ENCODE measurements at regions not wholly inside any gene's neighbourhood (a gene's known extent, or its start where the extent isn't known, plus 50 kb on each side); places are given as distances from the start of the nearest gene placed in this dataset.
A peak's percentile ranks its signal among the peaks of the same experiment; 100 is the strongest.

DNA sequence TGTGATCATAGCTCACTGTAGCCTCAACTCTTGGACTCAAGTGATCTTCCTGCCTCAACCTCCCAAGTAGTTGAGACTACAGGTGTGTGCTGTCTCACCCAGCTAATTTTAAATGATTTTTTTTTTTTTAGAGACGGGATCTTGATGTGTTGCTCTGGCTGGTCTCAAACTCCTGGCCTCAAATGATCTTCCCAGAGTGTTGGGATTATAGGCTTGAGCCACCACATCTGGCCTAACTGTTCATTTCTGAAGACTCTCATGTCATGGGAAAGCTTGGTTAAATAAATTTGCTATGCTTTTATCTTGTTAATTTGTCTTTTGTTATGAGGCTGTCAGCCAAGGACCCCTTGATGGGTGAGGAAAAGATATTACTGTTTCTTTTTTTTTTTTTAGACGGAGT is 134.0 kb downstream of the MIS18A start:
- Histone ChIP-seq H3K27ac (replicated peaks in 1 of 4) (no peak overlapping the region), H3K4me3 (no peak overlapping the region), H3K9me3 (peaks cover 0 to 10% (median 6%) of the 10 kb centered on the region in 4 donors), H3K36me3 (no peaks in the 10 kb centered on the region), H3K4me1 (peaks cover 0 to 6% (median 0%) of the 10 kb centered on the region in 4 donors), H3K27me3 (no peaks in the 10 kb centered on the region)
- DNase-seq (ENCODE audit: extremely low spot score), result peak; percentile 7
- intact Hi-C loops (cut with DNase I), result no loop called here
- WGBS, result 73% methylated on average over 2 of the region's 2 CpGs
- TF ChIP-seq POLR2AphosphoS5 (IDR thresholded peaks at IDR 0.05) (no peak), POLR2A (IDR thresholded peaks at IDR 0.05; ENCODE audit: low read depth) (no peak), EP300 (IDR thresholded peaks at IDR 0.05) (no peak)
- TF ChIP-seq, protein P1, sequence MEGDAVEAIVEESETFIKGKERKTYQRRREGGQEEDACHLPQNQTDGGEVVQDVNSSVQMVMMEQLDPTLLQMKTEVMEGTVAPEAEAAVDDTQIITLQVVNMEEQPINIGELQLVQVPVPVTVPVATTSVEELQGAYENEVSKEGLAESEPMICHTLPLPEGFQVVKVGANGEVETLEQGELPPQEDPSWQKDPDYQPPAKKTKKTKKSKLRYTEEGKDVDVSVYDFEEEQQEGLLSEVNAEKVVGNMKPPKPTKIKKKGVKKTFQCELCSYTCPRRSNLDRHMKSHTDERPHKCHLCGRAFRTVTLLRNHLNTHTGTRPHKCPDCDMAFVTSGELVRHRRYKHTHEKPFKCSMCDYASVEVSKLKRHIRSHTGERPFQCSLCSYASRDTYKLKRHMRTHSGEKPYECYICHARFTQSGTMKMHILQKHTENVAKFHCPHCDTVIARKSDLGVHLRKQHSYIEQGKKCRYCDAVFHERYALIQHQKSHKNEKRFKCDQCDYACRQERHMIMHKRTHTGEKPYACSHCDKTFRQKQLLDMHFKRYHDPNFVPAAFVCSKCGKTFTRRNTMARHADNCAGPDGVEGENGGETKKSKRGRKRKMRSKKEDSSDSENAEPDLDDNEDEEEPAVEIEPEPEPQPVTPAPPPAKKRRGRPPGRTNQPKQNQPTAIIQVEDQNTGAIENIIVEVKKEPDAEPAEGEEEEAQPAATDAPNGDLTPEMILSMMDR (IDR thresholded peaks at IDR 0.05), result no peak

DNA sequence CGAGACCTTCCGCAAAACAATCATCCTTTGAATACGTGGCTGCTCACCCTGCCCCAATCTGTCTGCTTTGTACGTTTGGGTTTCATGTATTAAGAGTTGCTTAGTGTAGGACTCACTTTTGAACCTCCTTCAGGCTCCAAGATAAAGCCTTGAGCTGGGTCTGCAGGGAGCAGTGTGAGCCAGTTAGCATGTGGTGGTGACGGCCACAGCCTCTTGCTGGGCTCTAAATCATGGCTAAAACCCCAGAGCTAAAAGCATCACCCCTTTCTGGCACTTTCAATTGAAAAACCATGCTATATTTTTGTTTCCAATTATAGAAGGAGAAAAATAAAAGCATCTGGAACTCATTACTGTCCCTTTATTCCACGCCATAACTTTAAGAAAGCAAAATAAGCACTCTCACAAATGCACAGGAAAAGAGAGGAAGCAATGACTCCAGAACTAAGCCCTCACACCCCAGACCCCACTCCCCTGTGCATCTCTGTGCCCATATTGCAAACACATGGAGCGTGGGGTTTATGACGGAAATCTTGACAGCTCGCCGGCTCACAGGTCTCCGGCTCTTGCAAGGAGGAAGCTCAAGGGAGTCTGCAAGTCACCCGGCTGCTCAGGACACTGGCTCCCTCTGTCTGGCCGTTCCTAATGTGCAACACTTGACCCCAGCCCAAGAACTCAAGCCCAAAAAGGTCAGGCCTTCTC is 135.5 kb downstream of the MIS18A start:
- H3K36me3 ChIP-seq, result no peaks in the 10 kb centered on the region
- intact Hi-C loops (cut with DNase I), result no loop called here
- peaks cover 0 to 10% (median 6%) of the 10 kb centered on the region in 4 donors for H3K9me3 ChIP-seq
- H3K27me3 ChIP-seq, result no peaks in the 10 kb centered on the region
- H3K4me3 ChIP-seq, result no peak overlapping the region
- WGBS, result 55% methylated on average over 13 of the region's 13 CpGs
- peaks cover 0 to 6% (median 0%) of the 10 kb centered on the region in 4 donors for H3K4me1 ChIP-seq
- TF ChIP-seq POLR2AphosphoS5 (IDR thresholded peaks at IDR 0.05) (no peak), POLR2A (IDR thresholded peaks at IDR 0.05; ENCODE audit: low read depth) (no peak), EP300 (IDR thresholded peaks at IDR 0.05) (no peak)
- TF ChIP-seq, protein P1 (IDR thresholded peaks at IDR 0.05), result no peak
- H3K27ac ChIP-seq (replicated peaks in 1 of 4), result no peak overlapping the region
- peak; percentile 87 for DNase-seq (ENCODE audit: extremely low spot score)

DNA sequence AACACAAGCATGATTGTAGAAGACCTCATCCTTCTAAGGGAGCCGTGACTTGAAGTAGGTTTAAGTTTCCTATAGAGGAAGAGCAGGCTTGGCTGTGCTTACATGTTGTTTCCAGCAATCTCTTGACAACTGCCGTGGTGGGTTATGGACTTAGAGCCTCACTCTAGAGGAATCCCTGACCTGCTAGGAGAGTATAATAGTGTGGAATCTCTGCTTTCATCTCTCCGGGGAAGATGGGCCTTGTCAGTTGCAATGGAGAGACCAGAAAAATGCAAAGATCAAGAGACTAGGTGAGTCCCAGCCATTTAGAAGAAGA is 137.6 kb downstream of the MIS18A start:
- 84% methylated on average over 3 of the region's 3 CpGs for WGBS
- Histone ChIP-seq H3K4me1 (peaks cover 0 to 6% (median 0%) of the 10 kb centered on the region in 4 donors), H3K36me3 (no peaks in the 10 kb centered on the region), H3K9me3 (peaks cover 0 to 15% (median 8%) of the 10 kb centered on the region in 4 donors), H3K27ac (replicated peaks in 1 of 4) (no peak overlapping the region), H3K27me3 (no peaks in the 10 kb centered on the region), H3K4me3 (no peak overlapping the region)
- DNase-seq (ENCODE audit: extremely low spot score), result no peak
- intact Hi-C loops (cut with DNase I), result no loop called here
- TF ChIP-seq, protein P1 (IDR thresholded peaks at IDR 0.05), result no peak
- TF ChIP-seq EP300 (IDR thresholded peaks at IDR 0.05) (no peak), POLR2A (IDR thresholded peaks at IDR 0.05; ENCODE audit: low read depth) (no peak), POLR2AphosphoS5 (IDR thresholded peaks at IDR 0.05) (no peak)

DNA sequence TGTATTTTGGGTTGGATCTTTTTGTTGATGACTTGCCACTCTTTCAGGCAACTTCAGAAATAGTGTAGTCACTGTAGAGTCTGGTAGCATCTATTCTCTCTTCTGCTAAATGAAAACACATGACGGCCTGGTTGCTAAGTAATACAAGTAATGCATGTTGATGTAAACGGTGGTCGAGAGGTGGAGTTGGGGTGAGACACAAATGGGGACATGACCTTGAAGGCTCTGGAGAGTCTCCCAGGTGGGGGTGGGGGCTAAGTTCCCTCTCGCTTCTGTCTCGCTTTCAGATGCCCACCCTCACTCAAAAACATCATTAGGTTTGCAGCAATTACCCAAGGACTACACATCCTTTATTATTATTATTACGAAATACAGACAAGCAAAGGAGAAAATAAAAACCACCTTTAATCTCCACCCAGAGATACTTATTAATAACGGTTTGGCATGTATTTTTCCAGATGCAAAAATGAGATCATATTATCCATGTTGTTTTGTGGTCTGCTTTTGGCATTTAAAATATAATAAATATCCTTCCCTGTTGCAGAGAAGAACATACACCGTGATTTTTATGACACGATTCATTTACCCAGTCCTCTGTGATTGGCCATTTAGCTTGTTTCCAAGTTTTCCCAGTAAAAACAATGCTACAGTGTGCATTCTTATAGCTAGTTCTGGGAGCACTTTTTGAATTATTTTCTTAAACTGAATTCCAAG is 138.1 kb downstream of the MIS18A start:
- intact Hi-C loops (cut with DNase I), result no loop called here
- Histone ChIP-seq H3K4me3 (no peak overlapping the region), H3K27me3 (no peaks in the 10 kb centered on the region), H3K4me1 (peaks cover 0 to 6% (median under 1%) of the 10 kb centered on the region in 4 donors), H3K27ac (replicated peaks in 1 of 4) (no peak overlapping the region), H3K9me3 (peaks cover 0 to 15% (median 8%) of the 10 kb centered on the region in 4 donors), H3K36me3 (no peaks in the 10 kb centered on the region)
- peak; percentile 62 for DNase-seq (ENCODE audit: extremely low spot score)
- TF ChIP-seq, protein P1 (IDR thresholded peaks at IDR 0.05), result no peak
- TF ChIP-seq POLR2AphosphoS5 (IDR thresholded peaks at IDR 0.05), result no peak
- TF ChIP-seq POLR2A (IDR thresholded peaks at IDR 0.05; ENCODE audit: low read depth), result no peak
- TF ChIP-seq EP300 (IDR thresholded peaks at IDR 0.05), result no peak
- WGBS, result 64% methylated on average over 9 of the region's 9 CpGs
